HL-60 (cell line): ENCODE measurements at regions not wholly inside any gene's neighbourhood (a gene's known extent, or its start where the extent isn't known, plus 50 kb on each side); places are given as distances from the start of the nearest gene placed in this dataset.

ENCODE experiments used
- CTCF ChIP-seq: IDR thresholded peaks from one replicate; pipeline ENCODE4 v1.5.1; 2011; ENCODE audit warnings: low read length, control low read depth, inconsistent platforms; ENCODE audit not compliant: insufficient read depth
- GABPA ChIP-seq: IDR thresholded peaks from 2 replicates; pipeline ENCODE4 v1.6.1; 2012; ENCODE audit warnings: low read depth
- POLR2AphosphoS5 ChIP-seq: IDR thresholded peaks from 2 replicates; pipeline ENCODE4 v1.6.1; 2012; ENCODE audit warnings: low read depth
- TF ChIP-seq, protein P1 (sequence below): IDR thresholded peaks from 2 replicates; pipeline ENCODE4 v1.6.1; 2012; ENCODE audit warnings: low read depth; ENCODE audit not compliant: insufficient replicate concordance

GRCh38 chr3:163936543-163936942 lies 1141.8 kb downstream of the SI start:
- TF ChIP-seq CTCF (no peak), GABPA (no peak), POLR2AphosphoS5 (no peak)
- TF ChIP-seq, protein P1, sequence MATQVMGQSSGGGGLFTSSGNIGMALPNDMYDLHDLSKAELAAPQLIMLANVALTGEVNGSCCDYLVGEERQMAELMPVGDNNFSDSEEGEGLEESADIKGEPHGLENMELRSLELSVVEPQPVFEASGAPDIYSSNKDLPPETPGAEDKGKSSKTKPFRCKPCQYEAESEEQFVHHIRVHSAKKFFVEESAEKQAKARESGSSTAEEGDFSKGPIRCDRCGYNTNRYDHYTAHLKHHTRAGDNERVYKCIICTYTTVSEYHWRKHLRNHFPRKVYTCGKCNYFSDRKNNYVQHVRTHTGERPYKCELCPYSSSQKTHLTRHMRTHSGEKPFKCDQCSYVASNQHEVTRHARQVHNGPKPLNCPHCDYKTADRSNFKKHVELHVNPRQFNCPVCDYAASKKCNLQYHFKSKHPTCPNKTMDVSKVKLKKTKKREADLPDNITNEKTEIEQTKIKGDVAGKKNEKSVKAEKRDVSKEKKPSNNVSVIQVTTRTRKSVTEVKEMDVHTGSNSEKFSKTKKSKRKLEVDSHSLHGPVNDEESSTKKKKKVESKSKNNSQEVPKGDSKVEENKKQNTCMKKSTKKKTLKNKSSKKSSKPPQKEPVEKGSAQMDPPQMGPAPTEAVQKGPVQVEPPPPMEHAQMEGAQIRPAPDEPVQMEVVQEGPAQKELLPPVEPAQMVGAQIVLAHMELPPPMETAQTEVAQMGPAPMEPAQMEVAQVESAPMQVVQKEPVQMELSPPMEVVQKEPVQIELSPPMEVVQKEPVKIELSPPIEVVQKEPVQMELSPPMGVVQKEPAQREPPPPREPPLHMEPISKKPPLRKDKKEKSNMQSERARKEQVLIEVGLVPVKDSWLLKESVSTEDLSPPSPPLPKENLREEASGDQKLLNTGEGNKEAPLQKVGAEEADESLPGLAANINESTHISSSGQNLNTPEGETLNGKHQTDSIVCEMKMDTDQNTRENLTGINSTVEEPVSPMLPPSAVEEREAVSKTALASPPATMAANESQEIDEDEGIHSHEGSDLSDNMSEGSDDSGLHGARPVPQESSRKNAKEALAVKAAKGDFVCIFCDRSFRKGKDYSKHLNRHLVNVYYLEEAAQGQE: no peak
